ENCODE measurements at regions not wholly inside any gene's neighbourhood (a gene's known extent, or its start where the extent isn't known, plus 50 kb on each side); places are given as distances from the start of the nearest gene placed in this dataset.

GRCh38 chr12:114457620-114458019 is 51.7 kb upstream of the TBX5 start:
- no peak for TF ChIP-seq CTCF (IDR thresholded peaks at IDR 0.05; ENCODE audit: low read depth, low read length, missing control alignments)
- no peak for DNase-seq (ENCODE audit: low read depth)
- H3K4me3 ChIP-seq (ENCODE audit: low read depth, low read length), result no peak overlapping the region
- in situ Hi-C loops (cut with HindIII; ENCODE audit: low sequenced_read_pairs), result no loop called here
